ENCODE measurements at regions not wholly inside any gene's neighbourhood (a gene's known extent, or its start where the extent isn't known, plus 50 kb on each side); places are given as distances from the start of the nearest gene placed in this dataset.

- TF ChIP-seq ZNF280C (tag by site-specific recombination; IDR thresholded peaks at IDR 0.05), result no peak
- no peak for TF ChIP-seq CTCF (tag by site-specific recombination; IDR thresholded peaks at IDR 0.05)
- TF ChIP-seq ZNF23 (tag by site-specific recombination; IDR thresholded peaks at IDR 0.05; ENCODE audit: borderline replicate concordance), result no peak
- no peak for TF ChIP-seq ZNF777 (tag by site-specific recombination; IDR thresholded peaks at IDR 0.05; ENCODE audit: borderline replicate concordance)
- TF ChIP-seq ZNF202 (tag by site-specific recombination; IDR thresholded peaks at IDR 0.05; ENCODE audit: borderline replicate concordance), result no peak
- no peak for TF ChIP-seq ZBTB49 (tag by site-specific recombination; IDR thresholded peaks at IDR 0.05; ENCODE audit: low read depth)
Measured at GRCh38 chr1:96208428-96208827, 513.2 kb upstream of the PTBP2 start.

Measured in HEK293 (cell line).